Astrocyte (in vitro differentiated cells and primary cell): ENCODE measurements at regions not wholly inside any gene's neighbourhood (a gene's known extent, or its start where the extent isn't known, plus 50 kb on each side); places are given as distances from the start of the nearest gene placed in this dataset.

Experiments
- CTCF ChIP-seq: IDR thresholded peaks from 2 replicates; pipeline ENCODE4 v1.5.1; 2011; ENCODE audit warnings: low read depth, mild to moderate bottlenecking, inconsistent platforms, low read length, moderate library complexity; ENCODE audit not compliant: insufficient read depth
- EZH2 ChIP-seq: IDR thresholded peaks from 2 replicates; pipeline ENCODE4 v1.6.1; 2012; ENCODE audit warnings: mild to moderate bottlenecking, low read length, inconsistent platforms; ENCODE audit not compliant: insufficient read depth

GRCh38 chr13:80100636-80101035 lies 240.3 kb downstream of the SPRY2 start:
- TF ChIP-seq CTCF (no peak), EZH2 (no peak)
